ENCODE measurements at regions not wholly inside any gene's neighbourhood (a gene's known extent, or its start where the extent isn't known, plus 50 kb on each side); places are given as distances from the start of the nearest gene placed in this dataset.

GRCh38 chr5:17430241-17430640 lies 67.8 kb upstream of the TAF11L2 start:
- no peak for TF ChIP-seq CTCF (IDR thresholded peaks at IDR 0.05; ENCODE audit: unreplicated experiment)
- Mint-ChIP-seq H3K4me3 (no peak overlapping the region), H3K27ac (no peak overlapping the region), H3K27me3 (ENCODE audit: low read depth) (no peaks in the 10 kb centered on the region), H3K4me1 (peaks cover 20% of the 10 kb centered on the region), H3K9me3 (no peaks in the 10 kb centered on the region), H3K36me3 (no peaks in the 10 kb centered on the region)
- DNase-seq (ENCODE audit: low spot score in 2 of 2, unreplicated experiment in 2 of 2): no peak

DNA sequence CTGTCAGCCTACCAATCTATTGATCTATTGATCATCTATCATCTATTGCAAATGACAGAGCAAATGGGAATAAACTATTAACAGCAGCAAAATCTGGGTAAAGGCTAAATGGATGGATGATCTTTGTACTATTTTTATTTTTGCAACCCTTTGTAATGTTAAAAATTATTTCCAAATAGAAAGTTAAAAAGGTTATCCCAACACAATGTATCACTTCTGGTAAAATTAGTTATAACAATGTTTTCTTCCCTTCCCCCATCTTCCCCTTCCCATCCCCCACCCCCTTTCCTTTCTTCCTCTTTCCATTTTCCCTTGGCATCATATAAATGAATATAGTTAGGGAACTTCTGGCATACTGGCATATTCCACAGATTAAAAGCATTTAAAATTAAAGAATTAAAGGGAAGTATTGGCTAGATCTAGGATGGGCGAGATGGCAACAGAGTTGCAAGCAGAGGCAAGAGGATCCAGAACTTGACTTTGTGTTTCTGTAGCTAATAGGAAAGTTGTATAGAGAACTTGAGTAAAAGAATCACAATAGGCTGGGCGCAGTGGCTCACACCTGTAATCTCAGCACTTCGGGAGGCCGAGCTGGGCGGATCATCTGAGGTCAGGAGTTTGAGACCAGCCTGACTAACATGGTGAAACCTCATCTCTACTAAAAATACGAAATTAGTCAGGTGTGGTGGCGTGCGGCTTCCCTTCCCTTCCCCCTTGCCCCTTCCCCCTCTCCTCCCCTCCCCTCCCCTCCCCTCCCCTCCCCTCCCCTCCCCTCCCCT lies 66.6 kb upstream of the TAF11L2 start:
- no peak overlapping the region for H3K4me3 Mint-ChIP-seq
- H3K36me3 Mint-ChIP-seq: no peaks in the 10 kb centered on the region
- peaks cover 8% of the 10 kb centered on the region for H3K4me1 Mint-ChIP-seq
- no peaks in the 10 kb centered on the region for H3K27me3 Mint-ChIP-seq (ENCODE audit: low read depth)
- TF ChIP-seq CTCF (IDR thresholded peaks at IDR 0.05; ENCODE audit: unreplicated experiment): no peak
- H3K27ac Mint-ChIP-seq: no peak overlapping the region
- no peak for DNase-seq (ENCODE audit: low spot score in 2 of 2, unreplicated experiment in 2 of 2)
- H3K9me3 Mint-ChIP-seq: no peaks in the 10 kb centered on the region

DNA sequence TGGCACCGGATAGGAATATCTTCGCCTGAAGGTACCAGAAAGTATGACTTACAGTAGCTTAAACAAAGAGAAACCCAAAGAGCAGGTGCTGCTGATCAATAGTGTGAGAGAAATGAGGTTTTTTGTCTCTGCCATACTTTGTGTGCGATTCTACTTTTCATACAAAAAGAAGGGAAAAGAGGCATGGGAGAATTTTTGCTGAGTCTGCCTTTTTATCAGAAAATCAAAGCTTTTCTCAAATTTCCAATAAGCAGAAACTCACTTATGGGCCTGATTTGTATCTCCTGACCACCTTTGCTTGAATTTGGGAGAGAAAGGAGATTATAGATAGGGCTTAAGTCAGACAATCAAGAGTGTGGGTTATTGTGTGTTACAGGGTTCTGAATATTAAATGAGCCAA lies 65.5 kb upstream of the TAF11L2 start:
- H3K27me3 Mint-ChIP-seq (ENCODE audit: low read depth): no peaks in the 10 kb centered on the region
- H3K27ac Mint-ChIP-seq: no peak overlapping the region
- no peaks in the 10 kb centered on the region for H3K9me3 Mint-ChIP-seq
- no peaks in the 10 kb centered on the region for H3K36me3 Mint-ChIP-seq
- no peak overlapping the region for H3K4me3 Mint-ChIP-seq
- H3K4me1 Mint-ChIP-seq: peaks cover 12% of the 10 kb centered on the region
- no peak for TF ChIP-seq CTCF (IDR thresholded peaks at IDR 0.05; ENCODE audit: unreplicated experiment)
- no peak for DNase-seq (ENCODE audit: low spot score in 2 of 2, unreplicated experiment in 2 of 2)

GRCh38 chr5:17433406-17433805 lies 64.6 kb upstream of the TAF11L2 start:
- Mint-ChIP-seq H3K36me3 (no peaks in the 10 kb centered on the region), H3K27ac (no peak overlapping the region), H3K4me3 (no peak overlapping the region), H3K4me1 (peaks cover 12% of the 10 kb centered on the region), H3K9me3 (peaks cover 4% of the 10 kb centered on the region), H3K27me3 (ENCODE audit: low read depth) (no peaks in the 10 kb centered on the region)
- no peak for TF ChIP-seq CTCF (IDR thresholded peaks at IDR 0.05; ENCODE audit: unreplicated experiment)
- no peak for DNase-seq (ENCODE audit: low spot score in 2 of 2, unreplicated experiment in 2 of 2)

- Mint-ChIP-seq H3K36me3 (no peaks in the 10 kb centered on the region), H3K27me3 (ENCODE audit: low read depth) (no peaks in the 10 kb centered on the region), H3K27ac (no peak overlapping the region), H3K4me3 (no peak overlapping the region), H3K9me3 (peaks cover 10% of the 10 kb centered on the region), H3K4me1 (peaks cover 11% of the 10 kb centered on the region)
- DNase-seq (ENCODE audit: low spot score in 2 of 2, unreplicated experiment in 2 of 2): no peak
- no peak for TF ChIP-seq CTCF (IDR thresholded peaks at IDR 0.05; ENCODE audit: unreplicated experiment)
These were observed 63.0 kb upstream of the TAF11L2 start for GRCh38 chr5:17434982-17435381.

Measured in mesothelial cell of epicardium (in vitro differentiated cells).